NCI-H345 treated with DMSO at 0.1 percent for 48 hours (cell line): ENCODE measurements at regions not wholly inside any gene's neighbourhood (a gene's known extent, or its start where the extent isn't known, plus 50 kb on each side); places are given as distances from the start of the nearest gene placed in this dataset.

Experiments
- DNase-seq: peaks from one replicate; lab custom pipeline; 2025; ENCODE audit not compliant: unreplicated experiment; lab: John Stamatoyannopoulos, UW

DNA sequence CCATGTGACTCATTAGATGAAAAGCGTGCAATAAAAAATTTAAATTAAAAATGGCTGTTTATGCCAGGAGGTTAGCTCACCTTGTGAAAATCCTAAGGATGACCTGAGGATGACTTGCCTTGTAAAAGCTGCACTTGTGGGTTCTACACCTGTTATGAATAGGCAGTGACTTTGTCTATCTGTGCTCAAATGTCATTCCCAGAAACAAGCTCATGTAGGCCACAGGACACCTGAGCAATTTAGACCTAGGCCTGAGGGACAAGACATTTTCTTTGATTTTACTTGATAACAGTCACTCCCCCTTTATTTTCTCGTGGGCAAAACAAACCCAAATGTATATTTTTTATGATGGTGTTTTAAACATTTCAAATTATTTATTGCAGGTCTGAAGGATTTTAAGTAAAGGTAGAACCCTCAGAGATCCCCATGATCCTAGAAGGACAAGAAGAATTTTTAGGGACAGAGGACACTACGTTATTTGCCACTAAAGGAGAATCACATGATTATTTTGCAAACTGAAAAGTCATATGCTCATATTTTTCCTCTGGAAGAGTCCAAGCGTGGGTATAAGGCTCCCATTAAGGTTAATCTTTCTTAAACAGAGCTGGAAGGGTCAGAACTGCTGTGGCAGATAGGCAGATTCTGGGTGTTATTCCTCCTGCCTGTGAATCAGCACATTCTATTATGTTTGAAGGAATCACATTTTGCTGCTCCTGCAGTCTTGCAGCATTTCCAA, 277.5 kb upstream of the MAN1A1 start:
- DNase-seq: no peak

DNA sequence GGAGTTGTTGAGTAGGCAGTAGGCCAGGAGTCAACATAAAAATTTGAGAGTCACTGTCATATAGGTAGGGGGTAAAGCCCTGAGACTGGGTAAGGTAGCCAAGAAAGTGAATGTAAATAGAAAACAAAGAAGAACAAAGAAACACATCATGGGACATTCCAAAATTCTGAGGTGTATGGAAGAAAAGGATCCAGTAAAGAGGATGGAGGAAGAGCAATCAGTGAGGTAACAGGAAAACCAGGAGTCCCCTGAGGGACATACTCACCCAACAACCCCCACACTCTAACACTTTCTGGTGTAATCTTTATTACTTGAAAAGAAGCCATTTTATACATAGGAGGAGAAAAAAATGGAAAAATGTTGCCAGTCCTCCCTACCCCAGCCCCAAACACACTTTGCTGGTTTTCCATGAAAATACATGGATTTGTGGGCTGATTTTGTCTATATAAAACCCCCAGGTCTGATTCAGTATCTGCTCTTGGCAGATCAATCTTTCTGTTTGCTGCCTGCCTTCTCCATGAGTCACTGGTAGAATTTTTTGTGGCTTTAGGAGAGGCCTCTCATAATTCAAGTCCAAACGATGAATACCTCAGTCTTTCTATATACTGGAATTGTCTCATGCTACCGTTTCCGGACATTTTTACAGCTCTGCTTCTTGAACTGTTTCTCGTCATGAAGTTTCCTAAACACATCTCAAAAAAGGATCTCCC, 271.4 kb upstream of the MAN1A1 start:
- DNase-seq: no peak

DNA sequence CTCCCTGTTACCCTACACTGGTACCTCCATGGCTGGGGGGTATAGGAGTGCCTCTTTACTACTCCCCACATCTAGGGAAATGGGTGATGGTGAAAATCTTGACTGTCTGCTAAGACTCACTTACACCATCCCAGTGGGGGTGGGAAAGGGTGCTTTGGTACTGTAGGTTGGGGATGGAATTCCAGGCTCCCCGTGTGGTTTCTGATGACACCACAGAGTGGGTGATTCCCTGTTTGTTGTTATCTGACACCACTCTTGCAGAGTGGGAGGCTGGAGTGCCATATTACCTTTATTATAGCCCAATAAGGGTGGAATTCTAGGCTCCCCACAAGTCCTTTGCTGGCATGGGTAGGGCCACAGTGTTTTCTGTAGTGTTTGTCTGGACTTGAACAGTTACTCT, 264.6 kb upstream of the MAN1A1 start:
- no peak for DNase-seq

- DNase-seq: no peak
These were observed 263.4 kb upstream of the MAN1A1 start for GRCh38 chr6:119612911-119613381.

GRCh38 chr6:119612176-119612891, 262.8 kb upstream of the MAN1A1 start:
- DNase-seq: no peak

DNA sequence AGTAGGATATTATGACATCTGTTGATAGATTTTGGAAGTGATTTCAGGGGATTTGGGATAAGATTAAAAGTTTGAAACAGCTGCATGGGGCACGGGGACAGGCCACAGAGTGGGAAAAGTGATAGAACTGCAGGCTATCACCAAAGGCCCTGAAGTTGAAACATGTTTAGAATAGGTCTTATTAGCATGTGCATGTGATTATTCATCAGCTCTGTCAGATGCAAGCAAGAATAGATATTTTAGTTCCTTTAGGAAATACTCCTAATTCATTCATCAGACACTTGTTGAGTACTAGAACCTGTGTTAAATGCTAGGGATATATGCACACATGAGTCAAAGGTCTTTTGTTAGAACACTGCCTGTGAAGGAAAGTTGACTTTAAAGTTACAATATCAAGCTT, 261.2 kb upstream of the MAN1A1 start:
- DNase-seq: no peak

- DNase-seq: no peak
These were observed 260.7 kb upstream of the MAN1A1 start for GRCh38 chr6:119610265-119610664.

- no peak for DNase-seq
These were observed 260.3 kb upstream of the MAN1A1 start for GRCh38 chr6:119609865-119610264.

DNA sequence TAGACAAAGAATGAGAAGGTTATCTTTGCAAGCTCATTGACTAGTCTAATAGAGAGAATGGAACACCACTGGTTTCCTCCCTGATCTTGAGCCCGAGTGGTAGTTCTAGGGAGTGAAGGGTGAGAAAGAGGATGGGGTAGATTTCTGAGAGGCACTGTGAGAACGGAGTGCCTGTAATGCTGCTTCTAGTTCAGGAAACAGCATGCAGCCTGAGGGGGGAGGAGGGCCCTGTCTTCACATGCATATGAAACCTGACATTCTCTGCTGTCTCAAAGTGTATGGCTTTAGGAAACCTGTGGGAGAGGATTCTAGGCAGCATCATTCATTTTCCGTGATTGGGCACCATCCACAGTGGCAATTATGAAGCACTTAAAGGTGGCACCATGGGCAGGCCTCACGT, 259.4 kb upstream of the MAN1A1 start:
- no peak for DNase-seq

GRCh38 chr6:119604124-119604523, 254.6 kb upstream of the MAN1A1 start:
- DNase-seq: no peak

GRCh38 chr6:119603501-119603900, 253.9 kb upstream of the MAN1A1 start:
- DNase-seq: no peak

DNA sequence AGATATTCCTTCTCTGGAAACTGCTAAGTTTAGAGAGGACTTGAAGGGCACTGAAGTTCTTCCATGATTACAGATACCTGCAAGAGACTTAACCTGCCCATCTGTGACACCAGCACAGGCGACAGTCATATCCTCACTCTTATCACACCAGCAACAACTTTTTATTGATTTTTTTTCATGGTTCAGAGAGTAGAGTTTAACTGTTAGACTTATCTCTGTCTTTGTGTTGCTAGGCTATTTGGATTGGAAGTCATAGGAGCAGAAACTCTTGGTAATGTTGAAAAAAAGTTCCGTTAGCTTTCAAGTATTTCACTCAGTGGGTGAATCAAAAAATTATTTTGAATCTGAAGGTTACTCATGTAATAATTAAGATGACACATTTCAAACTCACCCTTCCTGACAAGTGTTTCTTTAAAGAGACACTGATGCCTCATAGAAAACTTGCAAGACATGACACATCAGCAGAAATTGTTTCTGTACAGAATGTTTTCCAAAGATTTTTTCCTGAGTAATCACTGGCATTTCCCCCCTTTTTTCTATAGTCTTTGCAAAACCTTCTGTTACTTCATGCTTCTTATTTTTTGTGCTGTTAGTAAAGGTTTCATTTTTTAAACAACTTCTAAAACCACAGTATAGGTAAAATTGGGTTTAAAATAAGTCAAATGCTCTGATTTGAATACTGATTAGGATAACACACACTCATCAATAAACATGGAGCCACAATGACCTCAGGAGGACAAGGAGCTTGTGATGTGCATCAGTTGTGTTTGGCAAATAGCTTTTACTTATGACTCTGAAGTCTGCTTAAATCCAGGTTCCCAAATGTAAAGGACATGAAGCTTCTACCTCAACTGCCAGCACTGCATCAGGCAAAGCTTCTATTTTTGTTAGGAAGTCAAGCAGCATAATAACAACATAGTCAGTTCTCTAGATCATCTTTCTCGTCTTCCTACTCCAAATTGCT, 252.9 kb upstream of the MAN1A1 start:
- DNase-seq: no peak

- DNase-seq: no peak
These were observed 249.3 kb upstream of the MAN1A1 start for GRCh38 chr6:119598883-119599282.

DNA sequence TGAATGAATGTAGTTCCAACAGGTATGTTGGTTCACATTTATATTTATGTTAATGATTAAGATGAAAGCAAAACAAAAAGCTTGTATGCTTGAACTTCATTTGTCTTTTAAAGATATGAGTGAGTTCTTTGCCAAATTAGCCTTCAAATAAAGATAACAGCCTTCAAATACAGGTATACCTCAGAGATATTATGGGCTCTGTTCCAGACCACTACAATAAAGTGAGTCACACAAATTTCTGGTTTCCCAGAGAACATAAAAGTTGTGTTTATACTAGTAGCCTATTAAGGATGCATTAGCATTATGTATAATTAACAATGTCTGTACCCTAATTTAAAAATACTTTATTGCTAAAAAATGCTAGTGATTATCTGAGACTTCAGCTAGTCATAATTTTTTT, 245.3 kb upstream of the MAN1A1 start:
- no peak for DNase-seq

GRCh38 chr6:119591235-119591634, 241.7 kb upstream of the MAN1A1 start:
- no peak for DNase-seq

DNA sequence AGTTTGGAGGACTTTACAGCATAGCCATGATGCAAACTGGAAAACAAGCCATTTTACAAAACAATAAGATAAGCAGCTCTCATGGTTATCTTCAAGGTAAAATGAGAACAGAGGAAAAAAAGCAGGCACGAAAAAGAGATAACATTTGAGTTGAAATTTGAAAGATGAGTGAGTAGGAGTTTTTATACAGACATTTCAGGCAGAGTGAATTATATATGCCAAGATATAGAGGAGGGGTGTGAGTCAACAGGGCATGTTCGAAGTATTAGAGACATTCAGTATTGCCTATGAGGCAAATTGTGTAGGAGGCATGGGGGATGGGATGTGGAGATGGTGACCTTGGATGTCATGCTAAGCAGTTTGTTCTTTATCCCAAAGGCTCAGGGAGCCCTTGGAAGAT, 240.5 kb upstream of the MAN1A1 start:
- DNase-seq: no peak

DNA sequence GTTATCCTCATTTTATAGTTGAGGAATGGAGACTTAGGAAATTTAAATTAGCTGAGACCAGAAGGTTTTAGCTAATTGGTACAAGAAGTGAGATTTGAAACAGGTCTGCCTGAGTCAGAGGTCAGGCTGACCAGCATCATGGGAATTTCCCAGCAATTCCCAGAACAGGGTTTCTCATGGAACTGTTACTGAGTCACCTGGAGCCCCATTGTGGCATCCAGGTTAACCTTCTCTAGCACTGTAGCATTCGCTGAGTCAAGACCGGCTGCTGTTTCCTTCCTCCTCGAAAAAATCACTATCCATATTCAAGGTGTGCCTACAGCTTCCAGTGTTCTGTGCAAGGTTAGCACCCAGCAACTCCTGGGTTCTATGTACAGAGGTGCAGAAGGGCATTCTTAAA, 238.0 kb upstream of the MAN1A1 start:
- no peak for DNase-seq

- DNase-seq: no peak
These were observed 236.8 kb upstream of the MAN1A1 start for GRCh38 chr6:119586250-119586882.

DNA sequence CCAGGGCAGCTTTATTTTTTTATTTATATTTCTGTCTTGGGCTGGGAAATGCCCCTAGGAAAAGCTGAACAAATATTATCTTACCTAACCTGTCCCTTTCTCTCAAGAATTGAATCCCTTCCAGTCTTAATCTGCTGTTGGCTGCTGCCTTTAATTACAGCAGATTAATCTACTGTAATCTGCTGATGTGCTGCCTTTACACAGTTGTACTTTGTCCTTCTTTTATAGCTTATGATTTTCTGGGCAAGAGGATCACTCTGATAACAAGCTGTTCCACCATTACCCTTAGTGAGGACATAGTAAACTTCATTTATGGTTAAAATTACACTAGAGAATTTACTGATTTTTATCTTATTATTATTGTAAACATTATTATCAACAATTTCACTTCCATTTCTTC, 234.5 kb upstream of the MAN1A1 start:
- DNase-seq: no peak

DNA sequence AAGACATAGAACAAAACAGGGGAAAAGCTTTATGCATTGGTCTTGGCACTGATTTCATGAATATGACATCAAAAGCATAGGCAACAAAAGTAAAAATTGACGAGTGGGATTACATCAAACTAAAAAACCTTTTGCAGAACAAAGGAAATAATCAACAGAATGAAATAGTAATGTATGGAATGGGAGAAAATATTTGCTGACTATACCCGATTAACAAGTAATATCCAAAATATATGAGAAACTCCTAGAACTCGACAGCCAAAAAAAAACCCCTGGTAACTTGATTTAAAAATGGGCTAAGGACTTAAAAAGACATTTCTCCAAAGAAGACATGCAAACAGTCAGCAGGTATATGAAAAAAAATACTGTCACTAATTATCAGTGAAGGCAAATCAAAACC, 231.7 kb upstream of the MAN1A1 start:
- DNase-seq: no peak
